GM21447 (cell line): ENCODE measurements at regions not wholly inside any gene's neighbourhood (a gene's known extent, or its start where the extent isn't known, plus 50 kb on each side); places are given as distances from the start of the nearest gene placed in this dataset.

Experiments
- ATAC-seq: cut with Tn5 transposase; IDR thresholded peaks from one replicate; pipeline ENCODE4 v1.9.1; 2021; ENCODE audit not compliant: unreplicated experiment

DNA sequence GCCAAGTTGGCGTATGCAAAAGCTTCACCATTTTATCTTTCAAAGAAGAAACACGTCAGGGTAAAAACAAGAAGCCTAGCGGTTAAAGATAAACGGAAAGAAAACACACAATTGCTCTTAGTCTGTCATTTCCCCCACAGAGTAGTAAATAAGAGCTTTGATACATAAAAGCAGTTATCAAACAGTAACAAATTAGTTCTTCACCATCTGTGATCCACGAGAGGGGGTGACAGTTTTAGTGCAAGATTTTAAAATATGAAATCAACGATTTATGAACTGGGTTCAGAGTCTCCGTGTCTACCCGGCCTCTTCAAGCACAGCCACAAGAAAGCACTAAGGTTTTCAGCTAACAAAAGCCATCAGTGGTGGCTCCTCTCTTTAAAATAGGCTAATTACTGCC, 703.9 kb upstream of the ID2 start:
- ATAC-seq = no peak

DNA sequence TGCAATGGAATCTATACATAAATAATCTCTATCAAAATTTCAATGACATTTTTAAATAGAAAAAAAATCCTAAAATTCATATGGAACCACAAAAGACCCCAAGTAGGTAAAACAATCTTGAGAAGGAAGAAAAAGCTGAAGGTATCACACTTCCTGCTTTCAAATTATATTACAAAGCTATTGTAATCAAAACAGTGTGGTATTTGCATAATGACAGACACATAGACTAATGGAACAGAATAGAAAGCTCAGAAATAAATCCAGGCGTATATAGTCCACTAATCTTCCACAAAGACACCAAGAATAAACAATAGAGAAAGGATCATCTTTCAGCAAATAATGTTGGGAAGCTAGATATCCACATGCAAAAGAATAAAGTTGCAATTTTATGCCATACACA, 699.8 kb upstream of the ID2 start:
- ATAC-seq = no peak

DNA sequence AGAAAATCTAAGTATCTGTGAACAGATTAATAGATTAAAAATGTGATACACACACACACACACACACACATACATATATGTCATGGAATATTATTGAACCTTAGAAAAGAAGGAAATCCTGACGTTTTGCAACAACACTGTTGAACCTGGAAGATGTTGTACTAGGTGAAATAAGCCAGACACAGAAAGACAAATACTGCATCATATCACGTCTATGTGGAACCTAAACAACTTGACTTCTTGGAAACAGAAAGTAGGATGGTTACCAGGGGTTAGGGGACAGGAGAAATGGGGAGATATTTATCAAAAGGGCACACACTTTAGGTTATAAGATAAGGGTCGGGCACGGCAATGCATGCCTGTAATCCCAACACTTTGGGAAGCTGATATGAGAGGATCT, 698.4 kb upstream of the ID2 start:
- no peak for ATAC-seq

DNA sequence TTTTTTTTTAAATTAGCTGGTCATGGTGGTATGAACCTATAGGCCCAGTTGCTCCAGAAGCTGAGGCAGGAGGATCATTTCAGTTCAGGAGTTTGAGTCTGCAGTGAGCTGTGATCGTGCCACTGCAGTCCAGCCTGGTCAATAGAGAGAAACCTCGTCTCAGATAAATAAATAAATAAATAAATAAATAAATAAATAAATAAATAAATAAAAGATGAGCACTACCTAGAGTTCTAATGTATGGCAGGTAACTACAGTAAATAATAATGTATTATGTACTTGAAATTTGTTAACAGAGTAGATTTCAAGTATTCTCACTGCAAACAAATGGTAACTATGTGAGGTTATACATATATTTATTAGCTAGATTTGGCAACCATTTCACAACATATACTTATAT, 697.9 kb upstream of the ID2 start:
- ATAC-seq = no peak

DNA sequence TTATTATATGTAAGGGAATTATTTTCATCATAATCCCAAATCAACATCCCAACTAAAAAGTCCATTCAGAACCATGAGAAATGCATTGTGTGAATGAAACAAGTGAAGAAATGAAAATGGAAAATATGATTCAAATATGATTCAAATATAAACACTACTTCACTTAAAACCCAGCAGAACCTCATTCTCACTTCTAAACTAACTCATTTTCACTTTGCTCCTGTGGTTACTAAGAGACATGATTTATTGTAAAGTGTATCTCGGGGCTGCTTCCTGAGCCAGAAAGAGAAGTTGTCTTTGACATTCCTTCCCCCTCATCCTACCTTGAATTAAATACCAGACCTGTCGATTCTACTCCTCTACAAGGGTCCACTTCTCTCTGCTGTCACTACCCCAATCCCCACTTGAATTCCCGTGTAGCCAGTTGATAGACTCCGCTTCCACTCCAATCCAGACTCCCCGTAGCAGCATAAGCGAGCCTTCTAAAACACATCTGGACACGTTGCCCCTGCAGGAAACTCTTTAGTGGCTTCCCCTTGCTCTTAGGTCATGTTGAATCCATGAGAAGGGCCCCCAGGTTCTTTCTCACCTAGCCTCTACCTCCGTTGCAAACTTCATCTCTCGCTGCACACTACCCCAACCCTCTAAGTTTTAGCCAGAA, 697.0 kb upstream of the ID2 start:
- no peak for ATAC-seq

DNA sequence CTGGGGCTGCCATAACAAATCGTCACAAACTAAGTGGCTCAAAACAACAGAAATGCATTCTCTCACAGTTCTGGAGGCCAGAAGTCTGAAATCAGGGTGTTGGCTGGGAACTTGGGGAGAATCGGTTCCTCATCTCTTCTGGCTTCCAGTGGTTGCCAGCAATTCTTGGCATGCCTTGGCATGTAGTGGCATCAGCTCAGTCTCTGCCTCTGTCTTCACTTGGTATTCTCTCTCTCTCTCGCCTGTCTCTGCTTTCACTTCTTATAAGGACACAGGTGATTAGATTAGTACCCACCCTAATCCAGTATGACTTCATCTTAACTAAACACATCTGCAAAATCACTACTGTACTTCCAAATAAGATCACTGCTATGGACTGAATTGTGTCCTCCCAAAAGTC, 695.4 kb upstream of the ID2 start:
- ATAC-seq = no peak

DNA sequence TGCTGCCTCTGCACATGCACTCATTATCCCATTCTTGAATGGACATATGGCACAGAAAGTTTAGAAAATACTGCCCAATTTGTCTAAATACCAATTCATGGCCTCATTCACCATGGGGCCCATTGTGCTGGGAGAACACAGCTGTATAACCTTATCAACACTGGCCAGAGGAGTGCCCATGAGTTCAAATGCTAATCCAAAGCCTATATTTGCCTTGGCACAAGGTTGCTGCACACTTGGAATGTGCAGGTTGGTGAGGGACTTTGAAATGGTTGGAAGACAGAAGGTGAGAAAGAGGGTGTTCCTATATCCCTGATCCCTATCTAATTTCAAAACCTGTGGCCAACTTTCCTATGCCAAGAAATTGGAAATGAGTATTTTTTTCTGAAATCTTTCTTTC, 693.9 kb upstream of the ID2 start:
- no peak for ATAC-seq

DNA sequence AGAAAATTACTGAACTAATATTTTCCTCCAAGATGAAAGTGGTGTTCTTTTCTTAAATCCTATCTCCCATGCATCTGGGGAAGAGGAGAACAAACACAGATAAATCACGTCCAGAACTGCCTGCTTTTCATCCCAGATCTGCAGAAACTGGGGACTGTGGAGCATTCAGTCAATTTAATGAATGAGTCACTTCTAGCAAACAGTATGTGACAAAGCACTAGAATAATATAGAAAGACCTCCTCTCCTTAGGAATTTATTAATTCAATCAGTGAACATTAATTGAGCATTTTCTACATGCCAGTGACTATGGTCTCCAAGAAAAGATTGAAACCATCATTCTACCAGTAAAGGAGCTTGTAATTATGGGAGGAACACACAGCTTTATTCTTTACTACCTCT, 693.4 kb upstream of the ID2 start:
- no peak for ATAC-seq

DNA sequence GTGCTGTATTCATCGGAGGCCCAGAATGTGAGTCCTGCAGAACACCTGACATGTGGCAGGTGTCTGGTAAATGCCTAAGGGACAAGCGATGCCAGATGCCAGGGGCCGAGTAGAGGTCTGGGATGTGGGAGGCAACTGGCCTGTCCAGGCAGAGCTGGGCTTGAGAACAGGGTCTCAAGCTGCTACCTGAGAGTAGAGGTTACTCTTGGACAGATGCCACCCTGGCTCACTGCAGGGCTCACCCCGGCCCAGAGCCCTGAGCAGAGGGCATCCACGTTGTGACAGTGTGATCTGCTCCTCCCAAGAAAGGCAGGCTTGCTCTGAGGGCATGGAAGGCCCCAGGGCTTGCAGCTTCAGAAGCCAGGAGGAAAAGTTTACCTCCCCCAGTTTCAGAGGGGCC, 692.0 kb upstream of the ID2 start:
- no peak for ATAC-seq

DNA sequence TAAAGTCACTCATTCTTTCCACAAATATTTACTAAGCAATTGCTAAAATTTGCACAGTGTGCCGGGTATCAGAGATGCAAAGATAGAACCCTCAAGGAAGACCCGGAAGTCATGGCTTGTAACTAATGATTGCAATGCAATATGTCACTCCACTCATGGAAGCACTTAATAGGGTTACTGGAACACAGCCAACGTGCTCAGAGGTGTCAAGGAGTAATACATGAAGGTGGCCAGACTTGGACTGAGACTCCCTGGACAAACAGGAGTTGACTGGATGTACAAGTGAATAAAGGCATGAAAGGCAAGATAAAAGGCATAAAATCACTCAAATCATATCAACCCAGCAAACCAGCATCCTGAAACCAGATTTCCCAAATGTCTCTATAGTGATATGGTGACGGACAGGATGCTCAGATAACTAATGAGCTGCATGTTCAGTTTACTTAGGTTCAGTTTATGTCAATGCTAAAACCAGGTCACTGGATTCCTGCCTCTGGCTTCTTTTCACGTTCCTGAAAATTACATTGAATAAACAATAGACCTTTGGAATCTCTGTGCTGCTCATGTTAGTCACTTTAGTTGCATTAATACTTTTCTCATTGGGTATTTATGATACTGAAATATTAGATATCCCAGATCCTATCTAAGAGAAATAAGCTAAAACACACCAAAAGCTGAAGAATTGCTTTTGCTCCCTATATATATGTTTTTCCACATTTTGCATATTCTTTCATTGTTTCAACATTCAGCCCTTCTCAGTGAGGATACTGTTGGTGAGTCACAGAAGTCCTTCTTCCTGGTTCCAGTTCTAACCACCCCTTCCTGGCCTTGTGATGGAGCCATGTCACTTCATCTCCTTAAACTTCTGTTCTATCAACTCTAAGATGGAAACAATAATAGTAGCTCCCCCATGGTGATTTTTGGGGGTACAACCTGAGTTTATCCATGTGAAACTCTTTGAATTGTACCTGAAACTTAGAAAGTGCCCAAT, 688.9 kb upstream of the ID2 start:
- ATAC-seq = no peak

DNA sequence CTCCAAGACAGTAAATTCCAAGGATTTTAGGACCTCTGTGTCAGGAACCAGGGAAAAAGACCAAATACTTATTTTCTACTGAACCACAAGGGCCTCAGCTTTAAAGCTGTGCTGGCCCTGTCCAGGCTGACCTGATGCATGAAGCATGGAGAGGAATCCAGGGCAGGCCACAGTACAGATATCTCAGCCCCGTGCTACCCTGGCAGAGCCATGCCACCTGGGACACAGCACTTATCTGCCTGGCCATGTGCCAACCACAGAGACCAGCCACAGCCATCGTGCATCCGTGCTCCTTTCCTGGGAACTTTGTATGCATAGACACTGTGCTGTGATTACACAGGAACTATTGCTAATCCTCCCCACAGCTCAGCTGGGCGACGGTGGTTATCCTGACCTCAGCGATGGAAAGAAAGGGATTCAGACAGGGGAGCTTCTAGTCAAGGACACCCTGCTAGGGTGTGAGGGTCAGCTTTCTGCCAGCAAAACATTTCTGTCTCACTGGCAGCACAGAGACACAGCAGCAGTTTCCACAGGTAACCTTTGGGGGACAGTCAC, 687.4 kb upstream of the ID2 start:
- ATAC-seq = no peak

DNA sequence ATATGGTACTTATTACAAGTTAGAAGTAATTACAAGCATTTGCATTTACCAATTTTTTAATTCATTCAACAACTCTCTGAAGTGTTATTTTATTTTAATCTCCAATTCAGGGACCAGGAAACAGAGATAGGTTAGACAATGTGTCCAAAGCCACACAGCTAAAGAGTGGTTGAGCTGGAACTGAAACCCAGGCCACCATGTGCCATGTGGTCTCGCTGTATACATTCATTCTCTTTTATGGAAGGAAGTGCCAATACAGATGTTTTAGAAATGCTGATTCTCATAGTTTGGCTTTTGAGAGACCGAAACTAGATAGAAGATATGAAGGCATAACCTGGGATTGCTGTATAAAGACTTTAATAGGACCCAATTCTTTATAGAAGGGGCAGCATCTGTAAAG, 684.6 kb upstream of the ID2 start:
- ATAC-seq = no peak

DNA sequence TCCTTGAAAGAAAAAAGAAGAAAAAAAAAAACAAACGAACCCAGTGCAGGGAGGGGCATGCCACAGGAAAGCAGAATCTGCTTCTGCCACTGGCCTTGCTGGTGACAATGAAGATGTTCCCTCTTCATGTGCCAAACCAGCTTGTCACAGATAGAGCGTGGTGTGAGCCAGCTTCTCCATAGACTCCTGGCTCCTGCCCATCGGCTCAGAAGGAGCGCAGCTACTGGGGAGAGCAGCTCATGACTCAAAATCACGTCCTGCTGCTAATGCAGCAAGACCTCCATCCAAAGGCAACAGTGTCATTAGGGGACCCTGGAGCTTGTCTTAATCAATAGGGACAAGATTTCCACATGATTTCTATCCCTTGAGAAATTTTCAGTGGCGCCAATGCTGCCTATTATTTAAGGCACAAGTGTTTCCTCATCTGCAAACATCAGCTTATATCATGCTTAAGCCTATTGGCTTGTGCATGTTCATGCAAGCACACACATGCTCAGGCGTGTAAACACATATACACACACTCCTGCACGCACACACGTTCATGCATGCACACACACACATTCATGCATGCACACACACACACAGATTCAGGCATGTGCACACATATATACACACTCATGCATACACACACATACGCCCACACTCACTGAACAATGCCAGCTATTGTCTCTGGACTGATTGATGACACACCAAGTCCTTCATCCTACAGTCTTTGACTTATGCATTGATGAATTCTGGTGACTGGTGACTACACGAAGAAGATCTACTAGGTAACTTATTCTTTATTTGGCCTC, 682.0 kb upstream of the ID2 start:
- no peak for ATAC-seq

DNA sequence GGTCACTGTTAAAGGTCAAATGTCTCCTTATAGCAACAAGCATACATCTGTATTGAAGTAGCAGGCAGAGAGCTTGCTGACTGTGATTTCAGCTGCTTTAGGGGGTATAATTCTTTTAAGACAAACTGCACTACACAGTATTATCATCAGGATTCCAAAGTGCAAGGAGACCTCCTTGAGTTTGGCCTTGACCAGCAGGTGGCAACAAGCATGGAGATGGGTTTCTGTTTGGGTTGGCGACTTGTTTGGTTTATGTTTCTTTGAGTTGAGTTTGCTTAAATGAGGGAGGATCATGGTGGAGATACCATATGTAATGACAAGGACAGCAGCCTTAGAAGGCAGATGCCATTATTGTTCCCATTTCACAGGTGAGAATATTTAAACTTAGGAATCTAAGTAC, 681.0 kb upstream of the ID2 start:
- ATAC-seq = no peak

DNA sequence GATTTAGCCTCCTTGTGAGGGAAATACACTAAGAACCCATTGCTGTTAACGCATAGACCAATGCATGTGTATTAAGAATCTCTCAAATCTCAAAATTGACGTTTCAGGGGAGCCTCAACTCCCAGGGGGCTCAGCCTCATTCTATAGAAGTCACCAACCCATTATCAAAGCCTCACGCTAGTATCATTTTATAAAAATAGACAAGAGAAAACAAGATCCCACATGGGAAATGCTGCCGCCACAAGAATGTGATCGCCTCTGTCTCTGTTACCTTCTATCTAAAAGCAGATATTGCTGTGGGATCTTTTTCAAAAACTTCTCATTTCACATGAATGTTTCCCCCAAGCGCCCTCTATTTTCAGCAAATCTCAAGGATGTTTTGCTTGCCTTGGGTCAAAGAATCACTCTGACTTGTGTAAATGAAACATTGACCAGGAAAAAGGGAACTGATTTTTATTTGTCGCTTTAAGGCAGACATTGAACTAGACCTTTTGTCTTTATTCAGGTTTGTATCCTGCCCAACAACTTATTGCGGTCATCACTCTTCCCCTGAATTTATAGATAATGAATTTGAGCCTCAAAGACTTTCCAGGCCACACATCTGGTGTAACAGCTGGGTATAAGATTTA, 679.0 kb upstream of the ID2 start:
- ATAC-seq = no peak

DNA sequence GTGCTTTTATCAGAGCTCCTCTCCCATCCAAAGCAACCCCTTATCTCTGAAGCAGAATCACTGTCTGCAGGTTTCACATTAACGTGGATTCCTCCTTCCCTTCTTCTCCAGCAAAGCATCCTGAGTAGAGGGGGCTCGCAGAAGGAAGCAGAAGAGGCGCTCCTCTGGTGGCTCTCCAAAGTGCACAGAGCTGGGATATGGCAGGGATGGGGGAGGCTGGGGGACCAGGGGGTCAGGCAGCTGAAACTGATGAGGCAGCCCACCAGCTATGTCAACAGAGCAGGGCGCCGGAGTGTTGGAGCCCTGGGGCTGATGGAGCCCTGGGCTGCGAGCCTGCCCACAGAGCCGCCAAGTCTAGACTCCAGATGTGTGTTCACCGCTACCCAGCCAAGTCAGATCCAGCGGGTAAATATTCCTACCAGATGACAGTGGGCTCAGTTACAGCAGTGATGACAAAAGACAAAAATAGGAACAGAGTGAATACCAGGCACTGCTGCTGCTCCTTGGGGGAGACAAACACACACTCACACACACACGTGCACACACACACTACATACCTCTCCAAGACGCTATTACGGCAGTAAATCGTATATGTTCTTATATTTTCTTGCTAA, 678.3 kb upstream of the ID2 start:
- no peak for ATAC-seq

DNA sequence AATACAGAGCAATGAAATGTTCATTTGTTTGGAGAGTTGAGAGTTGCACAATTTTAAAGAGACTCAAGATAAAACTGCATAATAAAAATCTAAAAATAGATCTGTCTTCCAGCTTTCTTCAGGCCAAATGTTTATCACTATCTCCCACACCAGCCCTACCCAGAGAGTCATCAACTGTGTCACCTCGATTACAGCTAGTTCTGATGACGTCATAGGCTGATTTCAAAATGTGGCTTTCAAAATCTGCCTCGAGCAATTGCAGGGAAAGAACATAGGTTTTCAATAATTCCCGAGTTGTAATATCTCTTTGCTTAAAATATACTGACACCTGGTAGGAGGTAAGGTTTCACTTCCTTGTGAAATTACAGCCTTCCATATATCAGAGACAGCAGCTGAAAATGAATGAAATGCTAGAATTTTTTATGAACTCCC, 677.6 kb upstream of the ID2 start:
- no peak for ATAC-seq

DNA sequence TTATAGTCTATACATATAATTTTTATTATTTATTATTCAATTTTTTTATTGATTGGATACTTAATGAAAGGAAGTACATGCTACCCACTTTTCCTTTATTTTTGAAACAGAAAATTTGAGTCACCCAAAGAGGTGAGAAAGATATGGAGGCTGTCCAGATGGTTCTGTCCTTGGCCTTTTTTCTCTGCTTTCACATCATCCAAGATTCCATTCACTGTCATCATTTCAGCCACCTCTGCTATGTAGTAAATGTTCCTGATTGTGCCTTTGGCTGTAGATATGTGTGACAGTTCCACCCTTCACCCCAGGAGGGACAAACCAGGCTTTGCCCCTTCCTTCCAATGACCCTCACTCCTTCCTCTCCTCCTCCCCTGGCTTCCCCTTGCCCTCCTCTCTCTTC, 675.7 kb upstream of the ID2 start:
- ATAC-seq = no peak

DNA sequence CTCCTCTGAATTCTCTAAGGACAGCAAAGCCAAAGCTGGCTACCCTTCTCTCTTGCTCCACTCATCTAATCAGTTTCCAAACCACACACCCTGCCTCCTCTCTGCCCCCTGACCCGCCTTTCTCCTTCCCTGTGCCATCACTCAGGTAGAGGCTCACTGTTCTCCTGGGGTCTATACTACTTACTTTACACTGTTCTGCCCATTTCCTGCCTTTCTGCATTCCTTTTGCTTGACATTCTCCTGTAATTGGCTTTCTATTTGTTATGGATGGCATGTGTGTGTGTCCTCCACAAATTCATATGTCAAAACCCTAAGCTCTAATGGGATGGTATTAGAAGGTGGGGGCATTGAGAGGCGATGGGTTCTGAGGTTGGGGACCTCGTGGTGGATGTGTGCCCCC, 675.2 kb upstream of the ID2 start:
- ATAC-seq = no peak

DNA sequence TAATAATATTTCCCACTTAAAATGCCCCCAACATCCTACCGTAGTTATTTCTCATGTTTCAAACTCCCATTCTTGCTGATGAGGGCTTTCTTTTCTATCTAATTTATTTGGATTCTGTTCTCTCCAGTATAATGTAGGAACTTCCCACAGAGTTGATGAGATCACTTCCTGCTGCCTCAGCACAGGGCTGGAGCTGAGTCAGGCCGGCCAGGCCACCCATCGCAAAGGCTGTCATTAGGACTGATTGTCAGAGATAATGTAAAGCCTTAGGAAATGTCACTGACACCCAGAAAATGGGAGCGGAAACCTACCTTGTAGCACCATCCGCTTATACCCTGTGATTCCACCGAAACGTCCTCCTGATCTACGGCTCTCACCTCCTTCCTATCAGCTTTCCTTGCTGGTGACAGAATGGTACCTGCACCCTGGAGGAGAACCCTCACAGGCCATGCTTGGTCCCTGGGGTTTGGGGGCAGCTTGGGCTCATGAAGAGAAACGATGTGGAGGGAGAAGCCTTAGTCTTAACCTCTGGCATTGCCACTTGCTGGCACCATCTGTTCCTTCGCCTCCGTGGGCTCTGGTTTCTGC, 672.8 kb upstream of the ID2 start:
- ATAC-seq = no peak
